ENCODE measurements at regions not wholly inside any gene's neighbourhood (a gene's known extent, or its start where the extent isn't known, plus 50 kb on each side); places are given as distances from the start of the nearest gene placed in this dataset.

DNA sequence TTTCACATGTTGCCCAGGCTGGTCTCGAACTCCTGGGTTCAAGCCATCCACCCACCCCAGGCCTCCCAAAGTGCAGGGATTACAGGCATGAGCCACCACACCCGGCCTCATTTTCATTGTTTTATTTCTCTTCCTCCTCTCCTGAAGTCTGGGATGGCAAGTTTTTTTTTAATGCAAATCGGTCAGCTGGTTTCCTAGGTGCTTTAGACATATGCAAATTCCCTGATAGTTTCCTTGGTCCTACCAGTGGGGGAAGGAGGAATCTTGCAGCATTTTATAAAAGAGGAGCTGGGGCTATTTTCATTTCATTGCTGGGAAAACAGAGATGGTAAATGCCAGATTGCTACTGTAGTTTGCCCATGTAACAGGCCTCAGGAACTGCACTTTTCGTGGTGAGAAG lies 179.4 kb downstream of the ACTL7B start:
- no peak for DNase-seq (ENCODE audit: low spot score)

DNA sequence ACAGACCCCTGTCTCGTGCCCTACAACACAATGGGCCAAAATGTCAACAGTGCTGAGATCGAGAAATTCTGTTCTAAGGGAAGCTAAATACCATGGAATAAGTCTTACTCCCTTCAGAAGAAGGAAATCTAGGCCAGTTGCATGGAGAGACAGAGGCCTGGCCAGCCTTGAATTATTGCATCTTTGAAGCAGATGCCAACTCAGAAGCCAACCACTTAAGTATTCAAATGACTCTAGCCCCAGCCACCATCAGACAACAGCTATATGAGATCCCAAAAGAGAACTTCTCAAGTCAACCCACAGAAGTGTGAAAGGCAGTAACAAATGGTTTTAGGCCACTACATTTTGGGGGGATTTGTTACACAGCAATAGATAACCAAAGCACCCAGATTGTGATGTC lies 180.1 kb downstream of the ACTL7B start:
- DNase-seq (ENCODE audit: low spot score): no peak

DNA sequence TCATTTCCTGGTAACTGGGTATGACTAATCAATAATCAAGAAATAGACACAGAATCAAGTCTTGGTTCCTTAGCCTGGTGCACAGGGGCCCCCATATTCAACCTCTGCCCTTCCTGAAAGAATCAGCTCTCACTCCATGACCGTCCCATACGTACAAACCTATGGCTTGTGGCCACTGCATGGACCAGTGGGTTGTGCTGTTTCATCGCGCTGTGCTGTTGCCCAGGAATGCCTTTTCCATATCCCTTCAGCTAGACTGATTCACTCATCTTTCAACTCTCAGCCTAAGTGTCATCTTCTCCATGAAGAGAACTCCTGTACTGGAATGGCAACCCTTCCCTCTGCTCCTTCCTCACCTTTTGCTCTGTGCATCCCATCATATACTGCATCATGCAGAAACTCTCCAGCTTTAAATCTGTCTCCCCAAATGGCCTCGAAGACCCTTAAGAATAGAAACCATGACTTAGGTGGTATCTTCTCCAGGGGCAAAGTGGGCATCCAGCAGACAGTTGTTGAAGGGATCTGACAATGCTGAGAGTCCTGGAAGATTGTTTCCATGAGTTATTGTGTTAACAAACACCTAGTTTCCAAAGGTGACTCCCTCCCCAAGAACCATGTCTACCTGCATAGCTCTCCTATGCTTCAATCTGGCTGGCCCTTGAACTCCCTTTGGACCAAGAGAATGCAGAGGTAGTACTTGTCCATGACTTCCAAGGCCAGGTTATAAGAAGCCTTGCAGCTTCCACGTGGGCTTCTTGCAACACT lies 180.8 kb downstream of the ACTL7B start:
- no peak for DNase-seq (ENCODE audit: low spot score)

DNA sequence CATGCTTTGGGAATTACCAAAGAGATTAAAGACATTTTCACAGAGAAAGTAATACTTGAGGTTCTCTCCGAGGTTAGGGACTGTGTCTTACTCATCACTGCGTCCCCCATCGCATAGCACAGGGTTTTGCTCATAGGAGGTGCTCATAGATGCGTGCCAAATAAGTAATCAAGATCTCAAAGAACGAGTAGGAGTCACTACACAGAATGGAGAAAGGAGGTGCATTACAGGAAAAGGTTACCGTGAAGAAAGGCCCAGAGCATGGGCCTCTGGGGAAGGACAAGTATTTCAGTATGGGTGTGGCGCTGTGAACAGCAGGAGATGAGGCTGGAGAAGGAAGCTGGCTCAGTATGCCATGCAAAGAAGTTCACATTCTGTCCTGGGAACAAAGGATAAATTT lies 182.4 kb downstream of the ACTL7B start:
- peak; percentile 74 for DNase-seq (ENCODE audit: low spot score)

DNA sequence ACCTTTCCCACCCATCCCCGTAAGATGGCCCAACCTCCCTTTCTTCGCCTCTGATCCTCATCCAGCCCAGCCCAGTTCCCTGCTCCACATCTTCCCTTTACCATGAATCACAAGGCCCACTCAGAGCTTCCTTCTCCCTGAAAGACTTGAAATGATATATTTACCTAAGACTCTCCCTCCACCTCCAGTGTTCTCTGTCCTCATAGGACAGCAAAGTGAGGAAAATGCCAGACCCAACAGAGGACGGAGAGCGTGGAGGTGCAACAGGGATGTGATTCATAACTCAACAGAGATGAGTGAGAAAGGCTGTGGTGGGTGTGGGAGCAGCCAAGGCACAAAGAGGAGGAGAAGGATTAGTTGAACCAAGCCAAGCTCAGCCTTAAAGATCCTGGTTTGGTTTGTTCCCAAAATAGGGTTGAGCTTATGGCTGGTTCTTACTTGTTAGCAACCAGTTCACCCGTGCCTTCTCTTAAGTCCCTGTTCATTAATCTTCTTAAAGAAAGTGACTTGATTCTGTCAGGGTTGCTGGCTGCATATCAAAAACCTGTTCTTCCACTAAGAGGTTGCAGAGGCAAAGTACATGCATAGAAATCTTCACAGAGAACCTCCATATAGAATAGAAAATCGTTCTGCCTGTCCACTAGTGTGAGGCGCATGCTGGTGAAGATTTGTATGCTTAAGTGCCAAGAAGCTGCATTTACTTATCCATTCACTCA lies 183.2 kb downstream of the ACTL7B start:
- no peak for DNase-seq (ENCODE audit: low spot score)

DNA sequence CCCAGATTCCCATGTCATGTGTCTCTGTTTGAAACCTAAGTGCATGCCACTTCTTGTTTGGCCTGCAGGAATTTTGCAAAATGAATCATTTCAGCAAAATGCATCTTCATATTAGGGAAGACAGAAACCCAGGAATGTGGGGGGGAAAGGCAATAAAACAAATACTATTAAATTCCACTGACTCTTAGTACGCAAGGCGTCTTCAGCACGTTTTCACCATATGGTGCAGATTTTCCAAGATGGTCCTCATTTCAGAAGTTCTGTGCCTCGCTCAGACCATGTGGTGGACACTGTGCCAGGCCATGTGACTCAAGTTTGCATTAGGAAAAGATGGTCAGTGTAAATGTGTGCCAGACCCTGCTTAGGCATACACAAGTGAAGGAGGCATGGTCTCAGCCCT lies 184.0 kb downstream of the ACTL7B start:
- DNase-seq (ENCODE audit: low spot score): peak; percentile 78

DNA sequence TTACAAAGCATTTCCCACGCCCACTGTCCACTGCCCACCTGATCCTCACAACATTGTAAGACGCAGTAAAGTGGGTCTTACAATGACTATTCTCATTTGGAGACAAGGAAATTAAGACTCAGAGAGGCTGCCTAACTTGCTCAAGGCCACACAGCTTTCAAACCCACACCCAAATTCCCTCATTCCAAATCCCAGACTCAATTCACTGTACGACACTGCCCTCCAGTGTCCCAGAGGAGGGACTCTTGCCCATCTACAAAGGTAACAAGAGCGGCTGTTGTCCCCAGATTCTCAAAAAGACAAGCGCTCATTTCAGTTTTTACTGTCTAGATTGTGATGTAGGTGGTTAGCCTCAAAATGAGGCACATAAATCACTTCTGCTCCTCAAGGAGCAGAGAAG lies 184.6 kb downstream of the ACTL7B start:
- DNase-seq (ENCODE audit: low spot score): peak; percentile 57

DNA sequence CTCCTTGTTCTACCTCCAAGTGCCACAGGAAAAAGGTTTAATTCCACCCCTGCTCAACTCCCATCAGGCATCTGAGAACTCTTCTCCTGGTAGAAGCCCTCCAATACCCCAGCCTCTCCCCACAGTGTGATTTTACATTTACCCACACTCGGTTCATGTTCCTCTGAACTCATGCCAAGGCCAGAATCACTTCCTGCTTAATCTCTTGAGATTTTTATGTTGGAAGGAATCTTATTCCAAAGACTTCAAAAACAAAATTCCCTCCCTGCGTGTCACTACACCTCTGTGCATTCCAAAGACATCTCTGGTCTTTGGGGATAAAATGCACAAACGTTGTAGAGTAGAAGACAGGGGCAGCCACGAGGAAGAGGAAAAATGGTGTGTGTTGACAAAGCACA lies 186.8 kb downstream of the ACTL7B start:
- DNase-seq (ENCODE audit: low spot score): no peak

DNA sequence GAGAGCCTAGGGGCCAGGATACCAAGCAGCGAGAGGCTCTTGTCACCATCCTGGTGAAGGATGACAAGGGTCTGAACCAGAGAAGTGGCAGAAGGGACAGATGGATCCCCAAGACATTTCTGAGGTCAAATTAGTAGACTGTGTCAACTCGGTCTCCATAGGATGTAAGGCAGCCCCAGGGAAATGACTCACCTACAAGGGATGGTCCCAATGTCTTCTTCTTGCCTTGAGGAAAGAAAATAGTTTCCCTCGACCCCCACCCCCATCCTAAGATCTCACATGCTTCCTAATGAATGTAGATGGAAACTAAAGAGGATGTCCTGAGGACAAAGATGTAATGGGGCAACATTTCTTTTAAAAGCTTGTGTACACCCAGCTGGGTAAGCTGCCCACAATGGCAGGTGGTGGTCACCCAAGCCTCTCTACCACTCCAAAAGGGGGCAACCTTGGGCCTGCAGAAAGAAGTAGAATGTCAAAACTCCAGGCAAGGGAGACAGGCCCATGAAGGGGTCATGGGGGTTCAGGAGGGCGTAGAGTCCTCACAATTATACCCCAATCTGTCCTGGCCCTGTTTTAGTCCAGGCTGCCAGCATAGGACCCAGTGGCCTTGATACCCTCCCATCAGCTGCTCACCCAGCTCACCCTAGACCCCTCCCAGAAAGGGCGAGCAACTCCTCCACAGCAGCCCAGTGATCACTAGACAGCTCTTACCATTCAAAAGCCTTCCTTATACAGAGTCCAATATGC lies 187.4 kb downstream of the ACTL7B start:
- no peak for DNase-seq (ENCODE audit: low spot score)

DNA sequence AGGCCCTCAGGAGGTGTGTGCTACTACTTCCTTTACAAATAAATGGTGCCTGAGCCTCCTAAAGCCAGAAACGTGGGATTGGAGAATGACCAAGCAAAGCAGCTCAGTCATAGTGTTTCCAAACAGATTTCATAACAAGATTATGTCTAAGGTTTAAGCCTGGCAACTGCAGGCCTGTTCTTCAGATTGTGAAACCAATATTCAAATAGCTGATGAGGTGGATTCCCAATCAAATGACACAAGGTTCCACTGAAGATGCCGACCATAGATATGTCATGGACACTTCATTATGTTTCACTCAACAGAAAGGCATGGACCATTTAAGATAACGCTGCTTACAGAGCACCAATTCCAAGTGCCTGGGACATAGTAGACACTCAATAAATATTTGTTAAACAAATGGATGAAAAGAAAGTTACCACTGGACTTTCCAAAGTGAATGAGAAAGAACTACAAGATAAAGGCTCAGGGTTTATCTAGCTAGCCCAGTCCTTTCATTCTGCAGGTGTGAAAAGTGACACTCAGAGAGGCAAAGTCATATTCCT lies 189.5 kb downstream of the ACTL7B start:
- peak; percentile 72 for DNase-seq (ENCODE audit: low spot score)

DNA sequence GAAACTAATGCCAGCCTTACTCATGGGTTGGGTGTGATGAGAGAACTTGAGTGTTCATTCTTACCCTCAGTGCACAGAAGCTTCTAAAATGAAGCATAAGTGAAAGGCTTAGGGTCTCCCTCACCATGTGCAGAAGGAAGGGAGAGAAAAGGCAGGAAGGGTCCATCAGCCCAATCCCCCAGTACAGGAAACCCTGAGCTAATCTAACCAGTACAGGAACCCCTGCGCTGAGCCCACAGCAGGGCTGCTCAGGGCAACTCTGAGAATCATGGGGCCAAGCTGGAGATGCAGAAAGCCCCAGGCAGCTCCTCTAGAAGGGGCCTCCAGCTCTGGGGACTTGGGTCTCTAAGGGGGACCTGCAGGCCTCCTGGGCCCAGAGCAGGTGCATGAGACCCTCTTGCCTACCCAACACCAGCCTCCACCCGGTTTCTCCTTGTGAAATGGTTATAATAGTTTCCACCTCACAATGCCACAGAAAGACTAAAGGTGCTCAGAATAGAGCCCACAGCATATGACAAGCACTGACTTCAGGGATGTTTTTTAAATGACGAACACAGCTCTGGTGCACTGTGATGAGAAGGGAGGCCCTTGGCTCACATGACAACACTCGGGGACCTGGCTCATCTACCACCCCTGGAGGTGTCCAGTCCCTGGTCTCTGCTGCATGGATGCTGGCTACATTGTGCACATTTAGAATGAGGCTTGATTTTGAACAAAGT lies 190.1 kb downstream of the ACTL7B start:
- no peak for DNase-seq (ENCODE audit: low spot score)

DNA sequence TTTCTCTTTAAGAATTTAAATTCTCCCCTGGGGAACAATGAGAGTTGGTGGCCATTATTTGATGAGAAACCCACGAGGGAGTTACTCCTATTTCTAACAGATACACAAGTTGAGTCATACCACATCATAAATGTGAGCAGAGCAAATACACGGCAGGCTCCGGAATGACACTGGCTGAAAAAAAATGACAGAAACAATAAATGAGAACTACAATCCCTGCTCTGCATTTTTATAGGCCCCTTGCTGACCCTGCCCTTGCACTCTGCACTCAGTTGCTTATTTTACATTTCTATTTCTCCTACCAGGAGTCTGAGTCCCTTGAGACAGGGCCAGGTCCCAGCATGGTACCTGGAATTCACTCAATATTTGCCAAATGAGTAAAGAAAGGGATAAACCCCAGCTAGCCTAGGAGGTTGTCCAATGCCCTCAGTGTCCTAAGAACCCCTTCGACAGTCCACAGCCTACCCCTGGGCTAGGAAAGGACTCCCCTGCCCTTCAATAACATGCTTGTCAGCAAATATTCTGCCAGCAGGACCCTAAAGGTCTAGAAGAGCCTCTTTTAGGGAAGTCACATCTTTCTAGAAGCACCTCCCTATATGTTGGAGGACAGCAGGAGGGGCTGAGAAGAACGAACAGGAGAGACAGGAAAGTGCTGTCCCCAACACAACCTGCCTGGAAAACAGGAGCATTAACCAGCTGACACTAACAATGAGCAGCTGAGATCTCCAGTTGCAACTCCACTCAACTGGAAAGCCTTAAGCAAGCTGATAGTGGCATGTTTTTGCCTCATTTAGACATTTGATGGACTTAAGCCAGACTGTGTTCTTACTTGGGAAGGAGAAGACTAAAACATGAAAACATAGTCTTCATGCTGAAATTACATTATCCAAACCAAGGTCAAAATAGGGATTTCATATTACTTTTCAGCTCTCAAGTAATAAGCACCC lies 191.2 kb downstream of the ACTL7B start:
- DNase-seq (ENCODE audit: low spot score): no peak

DNA sequence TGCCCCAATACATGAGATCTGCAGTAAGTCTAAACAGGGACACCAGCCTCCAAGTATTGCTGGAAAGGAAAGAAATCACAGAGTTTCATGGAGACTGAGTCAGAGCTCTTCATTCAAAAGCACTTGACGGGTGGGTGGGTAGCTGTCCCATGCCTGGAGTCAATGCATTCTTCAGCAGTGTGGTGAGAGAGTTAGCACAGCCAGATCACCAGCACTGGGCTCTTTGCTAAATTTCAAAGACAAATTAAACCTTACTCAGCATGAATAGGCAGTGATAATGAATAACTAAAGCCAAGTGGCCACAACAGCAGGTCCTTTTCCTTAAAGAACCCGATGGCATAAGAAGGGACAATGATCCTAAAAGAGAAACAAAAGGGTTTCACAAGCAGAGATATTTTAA lies 192.4 kb downstream of the ACTL7B start:
- DNase-seq (ENCODE audit: low spot score): peak; percentile 46

DNA sequence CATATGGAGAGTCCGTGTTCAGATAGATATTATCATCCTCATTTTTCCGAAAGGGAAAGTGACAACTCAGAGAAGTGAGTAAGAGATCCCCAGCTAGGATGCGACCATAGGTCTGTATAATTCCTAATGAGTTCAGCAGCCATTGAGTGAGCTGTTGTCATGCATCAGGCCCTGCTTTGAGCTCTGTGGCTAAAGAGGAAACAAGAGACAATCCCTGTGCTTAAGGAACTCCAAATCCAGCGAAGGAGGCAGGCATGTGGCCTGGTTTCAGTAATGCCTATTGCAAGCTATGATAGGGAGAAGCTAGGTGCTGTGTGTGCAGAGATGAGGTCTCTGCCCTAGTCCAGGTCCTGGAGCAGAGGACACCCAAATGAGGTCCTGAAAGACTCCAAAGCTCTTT lies 192.8 kb downstream of the ACTL7B start:
- no peak for DNase-seq (ENCODE audit: low spot score)

DNA sequence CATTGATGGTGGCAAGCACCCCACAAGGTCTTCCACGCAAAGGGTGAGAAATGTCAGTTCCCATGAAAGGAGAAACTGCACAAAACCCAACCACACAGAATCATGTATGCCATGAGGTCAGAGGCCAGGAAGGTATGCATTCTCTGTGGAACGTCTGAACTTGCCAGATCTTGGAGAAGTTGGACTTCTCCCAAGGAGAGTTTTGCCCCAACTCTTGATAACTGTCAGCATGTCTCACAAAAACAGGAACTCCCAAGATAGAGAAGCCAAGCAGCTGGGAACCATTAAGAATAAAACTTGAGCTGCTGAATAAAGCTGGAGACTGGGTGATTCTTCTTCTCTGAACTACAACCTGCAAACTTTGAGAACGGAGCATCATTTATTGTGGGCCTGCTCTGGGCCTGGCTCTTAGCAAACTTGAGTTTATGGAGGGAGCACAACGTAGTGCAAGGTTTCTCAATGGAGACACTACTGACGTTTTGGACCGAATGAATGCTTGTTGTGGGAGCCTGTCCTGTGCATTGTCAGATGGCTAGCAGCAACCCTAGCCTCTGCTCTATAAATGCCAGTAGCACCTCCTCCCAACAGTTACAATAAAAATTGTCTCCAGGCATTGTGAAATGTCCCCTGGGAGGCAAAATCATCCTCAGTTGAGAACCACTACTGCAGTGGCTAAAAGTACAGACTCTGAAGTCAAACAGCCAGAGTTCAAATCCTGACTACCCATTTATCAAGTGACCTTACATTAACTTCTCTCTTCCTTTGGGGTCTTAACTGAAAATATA lies 193.5 kb downstream of the ACTL7B start:
- DNase-seq (ENCODE audit: low spot score): no peak

DNA sequence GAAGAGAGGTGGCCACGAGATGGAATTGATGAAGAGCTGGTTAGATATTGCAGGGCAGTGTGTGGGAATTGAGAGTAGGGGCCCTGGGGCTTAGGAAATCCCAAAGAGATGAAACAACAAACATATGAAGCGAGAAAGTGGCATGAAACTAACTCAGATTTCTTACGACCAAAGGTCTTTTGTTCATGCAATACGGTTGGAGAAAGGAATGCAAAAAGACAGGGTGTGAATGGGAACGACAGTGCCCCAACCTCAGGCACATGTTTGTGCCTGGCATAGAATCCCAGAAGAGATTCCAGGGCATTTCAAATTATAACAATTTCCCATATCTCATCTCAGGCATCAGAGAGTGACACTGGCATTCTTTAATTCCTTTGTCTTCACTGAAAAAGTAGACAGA lies 199.2 kb downstream of the ACTL7B start:
- DNase-seq (ENCODE audit: low spot score): no peak

DNA sequence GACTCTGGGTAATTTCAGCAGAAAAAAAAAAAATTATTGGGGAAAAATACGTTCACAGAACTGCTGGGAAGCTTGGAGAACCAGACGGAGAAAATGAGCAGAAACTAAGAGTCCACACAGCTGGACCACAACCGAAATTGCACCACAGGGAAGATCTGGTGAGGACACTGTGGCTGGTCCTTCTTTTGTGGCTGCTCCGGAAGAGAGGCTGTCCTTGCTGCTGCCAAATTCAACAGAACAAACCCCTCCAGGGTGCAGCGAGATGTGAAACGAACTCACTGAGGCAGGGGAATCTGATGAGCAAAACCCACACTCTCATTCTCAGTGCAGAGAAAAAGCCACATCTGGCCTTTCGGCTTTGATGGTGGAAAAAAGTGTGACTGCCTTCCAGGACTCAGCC lies 200.0 kb downstream of the ACTL7B start:
- no peak for DNase-seq (ENCODE audit: low spot score)

DNA sequence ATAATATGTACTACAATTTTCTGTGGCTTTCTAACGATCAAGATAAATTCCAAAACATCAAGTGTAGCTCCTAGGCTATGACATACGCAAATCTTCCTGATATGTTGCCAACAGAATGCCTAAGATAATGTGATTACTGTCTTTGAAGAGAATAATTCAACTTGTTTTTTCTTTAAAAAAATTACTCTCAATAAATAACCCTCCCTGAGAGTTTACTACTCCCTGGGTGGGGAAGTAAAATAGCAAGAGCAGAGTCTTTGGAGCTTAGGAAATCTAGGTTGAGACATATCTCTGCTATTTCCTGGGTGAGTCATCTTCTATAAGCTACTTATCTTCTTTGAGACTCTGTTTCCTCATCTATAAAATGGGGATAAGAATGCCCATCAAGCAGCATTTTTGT lies 201.2 kb downstream of the ACTL7B start:
- no peak for DNase-seq (ENCODE audit: low spot score)

DNA sequence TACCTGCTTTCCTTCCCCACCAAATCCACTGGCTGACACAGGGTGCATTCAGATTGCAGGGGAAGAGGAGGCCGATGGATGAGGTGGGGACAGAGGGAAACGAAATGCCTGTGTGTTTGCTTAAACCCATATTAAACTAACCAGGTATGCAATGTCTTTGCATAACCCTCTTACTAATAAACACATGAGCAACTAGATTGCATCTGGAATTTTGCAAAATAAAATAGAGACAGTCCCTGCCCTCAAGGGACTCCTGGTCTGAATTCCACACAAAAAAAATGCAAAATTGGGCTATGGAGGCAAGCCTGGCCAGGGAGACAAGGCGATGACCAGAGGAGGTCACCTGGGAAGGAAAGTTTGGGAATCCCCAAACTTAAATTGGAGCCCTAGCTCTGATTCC lies 202.9 kb downstream of the ACTL7B start:
- DNase-seq (ENCODE audit: low spot score): no peak

DNA sequence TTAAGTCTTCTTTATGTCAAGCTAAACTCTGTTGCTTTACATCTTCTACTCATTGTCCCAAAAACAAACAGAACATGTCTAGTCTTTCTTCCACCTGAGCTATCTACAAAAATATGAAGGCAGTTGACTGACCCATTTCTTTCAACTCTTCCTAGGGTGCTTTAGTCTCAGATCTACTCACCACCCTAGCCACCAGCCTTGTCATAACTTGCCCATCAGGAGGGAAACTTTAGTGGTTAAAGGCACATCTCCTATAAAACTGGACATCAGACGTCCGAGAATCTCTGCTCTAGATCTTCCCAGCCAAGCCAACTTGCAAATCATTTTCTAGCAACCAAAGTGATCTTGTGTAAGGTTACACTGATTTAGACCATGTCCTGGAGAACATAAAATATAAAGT lies 205.0 kb downstream of the ACTL7B start:
- DNase-seq (ENCODE audit: low spot score): no peak
